ENCODE measurements at regions not wholly inside any gene's neighbourhood (a gene's known extent, or its start where the extent isn't known, plus 50 kb on each side); places are given as distances from the start of the nearest gene placed in this dataset.

DNA sequence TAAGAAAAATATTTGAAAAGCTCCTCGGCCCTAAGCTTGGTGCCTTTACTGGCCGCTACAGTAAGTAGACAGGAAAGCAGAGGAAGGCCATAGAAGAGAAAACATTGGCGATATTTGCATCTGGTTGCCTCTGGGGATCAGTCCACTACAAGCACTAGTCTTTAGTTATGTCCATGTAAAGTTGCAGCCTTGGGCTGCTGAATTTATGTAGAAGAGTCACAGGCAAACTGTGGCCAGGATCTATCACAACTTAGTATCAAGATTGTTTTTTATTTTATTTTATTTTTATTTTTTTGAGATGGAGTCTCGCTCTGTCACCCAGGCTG, 228.7 kb upstream of the CAMK1G start:
- Histone ChIP-seq H3K9me2 (ENCODE audit: insufficient read depth, low read length) (no peaks in the 10 kb centered on the region), H3K27ac (ENCODE audit: low read length) (no peak overlapping the region), H3K9me3 (ENCODE audit: low read length) (no peaks in the 10 kb centered on the region), H3K9ac (ENCODE audit: low read length) (no peak overlapping the region), H3K79me2 (replicated peaks; ENCODE audit: insufficient read depth, low read length) (no peaks in the 10 kb centered on the region), H3F3A (ENCODE audit: insufficient read depth, low read length, poor library complexity, severe bottlenecking) (no peaks in the 10 kb centered on the region), H3K27me3 (ENCODE audit: insufficient read depth, low read depth, low read length) (no peaks in the 10 kb centered on the region), H4K20me1 (ENCODE audit: insufficient read depth) (no peaks in the 10 kb centered on the region), H3K36me3 (ENCODE audit: insufficient read depth, low read length) (no peaks in the 10 kb centered on the region), H3K4me2 (ENCODE audit: low read length) (no peak overlapping the region), H3K4me3 (ENCODE audit: low read length) (no peak overlapping the region), H2AFZ (ENCODE audit: low read depth, low read length) (no peak overlapping the region)
- TF ChIP-seq POLR2AphosphoS5 (IDR thresholded peaks at IDR 0.05) (no peak), EP300 (conservative IDR thresholded peaks at IDR 0.05; ENCODE audit: poor library complexity, severe bottlenecking) (no peak), RAD21 (conservative IDR thresholded peaks at IDR 0.05) (no peak), TAF1 (IDR thresholded peaks at IDR 0.05; ENCODE audit: low read depth) (no peak)
- TF ChIP-seq, protein P1, sequence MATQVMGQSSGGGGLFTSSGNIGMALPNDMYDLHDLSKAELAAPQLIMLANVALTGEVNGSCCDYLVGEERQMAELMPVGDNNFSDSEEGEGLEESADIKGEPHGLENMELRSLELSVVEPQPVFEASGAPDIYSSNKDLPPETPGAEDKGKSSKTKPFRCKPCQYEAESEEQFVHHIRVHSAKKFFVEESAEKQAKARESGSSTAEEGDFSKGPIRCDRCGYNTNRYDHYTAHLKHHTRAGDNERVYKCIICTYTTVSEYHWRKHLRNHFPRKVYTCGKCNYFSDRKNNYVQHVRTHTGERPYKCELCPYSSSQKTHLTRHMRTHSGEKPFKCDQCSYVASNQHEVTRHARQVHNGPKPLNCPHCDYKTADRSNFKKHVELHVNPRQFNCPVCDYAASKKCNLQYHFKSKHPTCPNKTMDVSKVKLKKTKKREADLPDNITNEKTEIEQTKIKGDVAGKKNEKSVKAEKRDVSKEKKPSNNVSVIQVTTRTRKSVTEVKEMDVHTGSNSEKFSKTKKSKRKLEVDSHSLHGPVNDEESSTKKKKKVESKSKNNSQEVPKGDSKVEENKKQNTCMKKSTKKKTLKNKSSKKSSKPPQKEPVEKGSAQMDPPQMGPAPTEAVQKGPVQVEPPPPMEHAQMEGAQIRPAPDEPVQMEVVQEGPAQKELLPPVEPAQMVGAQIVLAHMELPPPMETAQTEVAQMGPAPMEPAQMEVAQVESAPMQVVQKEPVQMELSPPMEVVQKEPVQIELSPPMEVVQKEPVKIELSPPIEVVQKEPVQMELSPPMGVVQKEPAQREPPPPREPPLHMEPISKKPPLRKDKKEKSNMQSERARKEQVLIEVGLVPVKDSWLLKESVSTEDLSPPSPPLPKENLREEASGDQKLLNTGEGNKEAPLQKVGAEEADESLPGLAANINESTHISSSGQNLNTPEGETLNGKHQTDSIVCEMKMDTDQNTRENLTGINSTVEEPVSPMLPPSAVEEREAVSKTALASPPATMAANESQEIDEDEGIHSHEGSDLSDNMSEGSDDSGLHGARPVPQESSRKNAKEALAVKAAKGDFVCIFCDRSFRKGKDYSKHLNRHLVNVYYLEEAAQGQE (IDR thresholded peaks at IDR 0.05; ENCODE audit: borderline replicate concordance) = no peak

DNA sequence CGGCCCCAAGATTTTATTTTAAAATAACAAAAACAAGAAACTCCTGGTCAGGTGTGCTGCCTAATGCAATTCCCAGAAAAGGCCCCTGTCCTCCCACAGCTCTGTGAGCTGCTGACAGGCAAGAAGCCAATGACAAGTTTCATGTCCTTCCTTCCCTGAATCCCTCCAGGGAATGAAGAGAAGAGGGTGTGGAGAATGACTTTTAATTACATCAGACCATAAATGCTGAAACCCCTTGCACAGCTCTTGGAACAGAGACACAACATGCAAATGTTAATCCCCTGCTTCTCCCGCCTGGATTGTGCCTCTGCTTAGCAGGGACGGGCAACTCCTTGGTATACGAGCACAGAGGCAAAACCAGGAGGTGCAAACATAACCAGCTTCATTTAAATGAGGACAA, 228.1 kb upstream of the CAMK1G start:
- H3K79me2 ChIP-seq (replicated peaks; ENCODE audit: insufficient read depth, low read length) = no peaks in the 10 kb centered on the region
- H2AFZ ChIP-seq (ENCODE audit: low read depth, low read length) = no peak overlapping the region
- H3K27me3 ChIP-seq (ENCODE audit: insufficient read depth, low read depth, low read length) = no peaks in the 10 kb centered on the region
- TF ChIP-seq, protein P1 (IDR thresholded peaks at IDR 0.05; ENCODE audit: borderline replicate concordance) = no peak
- no peak for TF ChIP-seq TAF1 (IDR thresholded peaks at IDR 0.05; ENCODE audit: low read depth)
- no peak for TF ChIP-seq POLR2AphosphoS5 (IDR thresholded peaks at IDR 0.05)
- TF ChIP-seq EP300 (conservative IDR thresholded peaks at IDR 0.05; ENCODE audit: poor library complexity, severe bottlenecking) = no peak
- TF ChIP-seq MXI1 (conservative IDR thresholded peaks at IDR 0.05; ENCODE audit: poor library complexity, severe bottlenecking) = no peak
- TF ChIP-seq, protein P2, sequence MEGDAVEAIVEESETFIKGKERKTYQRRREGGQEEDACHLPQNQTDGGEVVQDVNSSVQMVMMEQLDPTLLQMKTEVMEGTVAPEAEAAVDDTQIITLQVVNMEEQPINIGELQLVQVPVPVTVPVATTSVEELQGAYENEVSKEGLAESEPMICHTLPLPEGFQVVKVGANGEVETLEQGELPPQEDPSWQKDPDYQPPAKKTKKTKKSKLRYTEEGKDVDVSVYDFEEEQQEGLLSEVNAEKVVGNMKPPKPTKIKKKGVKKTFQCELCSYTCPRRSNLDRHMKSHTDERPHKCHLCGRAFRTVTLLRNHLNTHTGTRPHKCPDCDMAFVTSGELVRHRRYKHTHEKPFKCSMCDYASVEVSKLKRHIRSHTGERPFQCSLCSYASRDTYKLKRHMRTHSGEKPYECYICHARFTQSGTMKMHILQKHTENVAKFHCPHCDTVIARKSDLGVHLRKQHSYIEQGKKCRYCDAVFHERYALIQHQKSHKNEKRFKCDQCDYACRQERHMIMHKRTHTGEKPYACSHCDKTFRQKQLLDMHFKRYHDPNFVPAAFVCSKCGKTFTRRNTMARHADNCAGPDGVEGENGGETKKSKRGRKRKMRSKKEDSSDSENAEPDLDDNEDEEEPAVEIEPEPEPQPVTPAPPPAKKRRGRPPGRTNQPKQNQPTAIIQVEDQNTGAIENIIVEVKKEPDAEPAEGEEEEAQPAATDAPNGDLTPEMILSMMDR (IDR thresholded peaks at IDR 0.05; ENCODE audit: poor library complexity, severe bottlenecking) = no peak
- no peak for TF ChIP-seq EZH2 (IDR thresholded peaks at IDR 0.05; ENCODE audit: borderline replicate concordance, insufficient read depth, low read length, poor library complexity, severe bottlenecking)
- TF ChIP-seq SMC3 (conservative IDR thresholded peaks at IDR 0.05; ENCODE audit: poor library complexity) = no peak
- TF ChIP-seq RAD21 (conservative IDR thresholded peaks at IDR 0.05) = no peak
- no peaks in the 10 kb centered on the region for H3K9me2 ChIP-seq (ENCODE audit: insufficient read depth, low read length)
- no peak overlapping the region for H3K4me2 ChIP-seq (ENCODE audit: low read length)
- H3K9ac ChIP-seq (ENCODE audit: low read length) = no peak overlapping the region
- no peak overlapping the region for H3K4me3 ChIP-seq (ENCODE audit: low read length)
- H4K20me1 ChIP-seq (ENCODE audit: insufficient read depth) = no peaks in the 10 kb centered on the region
- no peaks in the 10 kb centered on the region for H3K36me3 ChIP-seq (ENCODE audit: insufficient read depth, low read length)
- no peak overlapping the region for H3K27ac ChIP-seq (ENCODE audit: low read length)
- no peaks in the 10 kb centered on the region for H3F3A ChIP-seq (ENCODE audit: insufficient read depth, low read length, poor library complexity, severe bottlenecking)
- no peaks in the 10 kb centered on the region for H3K9me3 ChIP-seq (ENCODE audit: low read length)
